PC-3 (cell line): ENCODE measurements at regions not wholly inside any gene's neighbourhood (a gene's known extent, or its start where the extent isn't known, plus 50 kb on each side); places are given as distances from the start of the nearest gene placed in this dataset.

Experiments used
- CTCF ChIP-seq: fragments of 300-600 bp; sonication (generic); conservative IDR thresholded peaks from 2 replicates; pipeline ENCODE4 v1.5.1; 2017; ENCODE audit warnings: antibody characterized with exemption, low read depth, mild to moderate bottlenecking, low read length
- EZH2 ChIP-seq: fragments of 300-600 bp; sonication (generic); IDR thresholded peaks from one replicate; pipeline ENCODE4 v1.6.1; 2017; ENCODE audit warnings: antibody characterized with exemption, mild to moderate bottlenecking, low read length; ENCODE audit not compliant: unreplicated experiment
- EZH2phosphoT487 ChIP-seq: fragments of 300-600 bp; sonication (generic); IDR thresholded peaks from 2 replicates; pipeline ENCODE4 v1.6.1; 2018; ENCODE audit warnings: mild to moderate bottlenecking, antibody characterized with exemption, low read length, borderline replicate concordance

GRCh38 chr3:20484126-20484525 lies 298.1 kb upstream of the SGO1 start:
- TF ChIP-seq CTCF (no peak), EZH2phosphoT487 (no peak), EZH2 (no peak)
